ENCODE measurements at regions not wholly inside any gene's neighbourhood (a gene's known extent, or its start where the extent isn't known, plus 50 kb on each side); places are given as distances from the start of the nearest gene placed in this dataset.

GRCh38 chr10:33510206-33510605, 175.7 kb upstream of the NRP1 start:
- no peak for TF ChIP-seq EZH2 (IDR thresholded peaks at IDR 0.05; ENCODE audit: borderline replicate concordance, insufficient read depth, low read depth, low read length, poor library complexity, severe bottlenecking)
- no peak for TF ChIP-seq CTCF (IDR thresholded peaks at IDR 0.05)

All from B cell (primary cell).